Neuronal stem cell (in vitro differentiated cells): ENCODE measurements at regions not wholly inside any gene's neighbourhood (a gene's known extent, or its start where the extent isn't known, plus 50 kb on each side); places are given as distances from the start of the nearest gene placed in this dataset.

Experiments
- DNase-seq: peaks from one replicate; pipeline ENCODE4 v3.0.0-alpha.2; 2013; ENCODE audit warnings: low spot score
- H2AFZ ChIP-seq: one replicate; pipeline ENCODE4 v1.6.1; 2013; ENCODE audit warnings: mild to moderate bottlenecking, low read length, inconsistent platforms
- H2AK5ac ChIP-seq: 2 replicates; pipeline ENCODE4 v1.6.1; 2013; ENCODE audit warnings: low read depth, mild to moderate bottlenecking, inconsistent platforms, low read length, moderate library complexity, mixed read lengths
- H2BK120ac ChIP-seq: 2 replicates; pipeline ENCODE4 v1.6.1; 2013; ENCODE audit warnings: low read depth, mild to moderate bottlenecking, inconsistent platforms, low read length, moderate library complexity, mixed read lengths
- H2BK12ac ChIP-seq: one replicate; pipeline ENCODE4 v1.6.1; 2013; ENCODE audit warnings: low read length, inconsistent platforms
- H2BK15ac ChIP-seq: 2 replicates; pipeline ENCODE4 v1.6.1; 2013; ENCODE audit warnings: mild to moderate bottlenecking, low read length, inconsistent platforms, mixed read lengths
- H2BK5ac ChIP-seq: one replicate; pipeline ENCODE4 v1.6.1; 2013; ENCODE audit warnings: inconsistent platforms, mild to moderate bottlenecking, low read length, moderate library complexity
- H3K14ac ChIP-seq: one replicate; pipeline ENCODE4 v1.6.1; 2013; ENCODE audit warnings: low read length, inconsistent platforms
- H3K18ac ChIP-seq: 2 replicates; pipeline ENCODE4 v1.6.1; 2013; ENCODE audit warnings: low read length, inconsistent platforms
- H3K23ac ChIP-seq: 2 replicates; pipeline ENCODE4 v1.6.1; 2013; ENCODE audit warnings: low read depth, mild to moderate bottlenecking, mixed read lengths, low read length, inconsistent platforms; ENCODE audit not compliant: poor library complexity
- H3K27ac ChIP-seq: replicated peaks from 3 replicates; pipeline ENCODE4 v1.5.1; 2013; ENCODE audit warnings: low read length, inconsistent platforms
- H3K27me3 ChIP-seq, 3 experiments: 2 replicates each; pipeline ENCODE4 v1.6.1; 2013; ENCODE audit warnings: low read length in 3 of 3, mild to moderate bottlenecking in 2 of 3, inconsistent platforms in 1 of 3, low read depth in 1 of 3, mixed read lengths in 1 of 3, moderate library complexity in 1 of 3; ENCODE audit not compliant: control insufficient read depth in 3 of 3, insufficient read depth in 3 of 3
- H3K36me3 ChIP-seq, 2 donors: replicated peaks in 1 of 2; 2 replicates each; pipeline ENCODE4 v1.6.1; 2013; ENCODE audit warnings: low read length in 2 of 2; ENCODE audit not compliant: control insufficient read depth in 2 of 2, insufficient read depth in 2 of 2
- H3K4ac ChIP-seq: 2 replicates; pipeline ENCODE4 v1.6.1; 2013; ENCODE audit warnings: inconsistent platforms, mild to moderate bottlenecking, low read length, moderate library complexity
- H3K4me1 ChIP-seq, 2 donors: 1 replicate in 1 of 2; 2 replicates in 1 of 2; pipeline ENCODE4 v1.6.1; 2013; ENCODE audit warnings: low read length in 2 of 2, low read depth in 1 of 2; ENCODE audit not compliant: control insufficient read depth in 2 of 2, insufficient read depth in 1 of 2
- H3K4me2 ChIP-seq: one replicate; pipeline ENCODE4 v1.6.1; 2013; ENCODE audit warnings: mild to moderate bottlenecking, low read length, inconsistent platforms; ENCODE audit not compliant: insufficient read depth, poor library complexity, severe bottlenecking
- H3K4me3 ChIP-seq, 2 donors: 2 replicates each; pipeline ENCODE4 v1.5.1; 2013; ENCODE audit warnings: low read length in 2 of 2, mild to moderate bottlenecking in 2 of 2, inconsistent platforms in 1 of 2, moderate library complexity in 1 of 2
- H3K79me1 ChIP-seq: one replicate; pipeline ENCODE4 v1.6.1; 2013; ENCODE audit warnings: low read depth, mild to moderate bottlenecking, inconsistent platforms, low read length, moderate library complexity
- H3K9ac ChIP-seq: one replicate; pipeline ENCODE4 v1.6.1; 2013; ENCODE audit warnings: mild to moderate bottlenecking, low read depth, low read length, inconsistent platforms; ENCODE audit not compliant: poor library complexity
- H3K9me3 ChIP-seq, 2 donors: replicated peaks in 1 of 2; 2 replicates each; pipeline versions ENCODE3 to v1.6.1; 2013; ENCODE audit warnings: low read length in 2 of 2, mild to moderate bottlenecking in 2 of 2, inconsistent platforms in 1 of 2, low read depth in 1 of 2, mixed read lengths in 1 of 2, moderate library complexity in 1 of 2; ENCODE audit not compliant: control insufficient read depth in 2 of 2, insufficient read depth in 1 of 2
- H4K8ac ChIP-seq: one replicate; pipeline ENCODE4 v1.6.1; 2013; ENCODE audit warnings: low read depth, mild to moderate bottlenecking, inconsistent platforms, low read length, moderate library complexity
- H4K91ac ChIP-seq: one replicate; pipeline ENCODE4 v1.6.1; 2013; ENCODE audit warnings: low read length, low read depth, mild to moderate bottlenecking, inconsistent platforms; ENCODE audit not compliant: poor library complexity
- WGBS, 2 donors: extraction: QIAGEN DNeasy Blood & Tissue Kit; methylation state at CpG; one replicate each; pipeline ENCODE4 v1.1.7; 2013; ENCODE audit warnings: missing lambda C conversion rate in 2 of 2, mixed read lengths in 1 of 2; ENCODE audit not compliant: insufficient read length in 2 of 2, insufficient replicate concordance in 1 of 2; ENCODE audit errors: extremely low coverage in 2 of 2; 5-methylcytosine and 5-hydroxymethylcytosine counted together

- Histone ChIP-seq H3K18ac (no peak overlapping the region), H3K4ac (no peak overlapping the region), H3K4me2 (no peak overlapping the region), H3K27ac (no peak overlapping the region), H4K91ac (no peak overlapping the region), H3K9ac (no peak overlapping the region), H2BK120ac (no peak overlapping the region), H4K8ac (no peak overlapping the region), H3K27me3 (no peaks in the 10 kb centered on the region), H3K36me3 (no peaks in the 10 kb centered on the region), H3K79me1 (no peaks in the 10 kb centered on the region), H3K4me1 (peaks cover 8 to 15% of the 10 kb centered on the region in 2 donors), H2BK15ac (no peak overlapping the region), H2AFZ (no peak overlapping the region), H2BK5ac (no peak overlapping the region), H2AK5ac (no peak overlapping the region), H3K23ac (no peak overlapping the region), H3K14ac (no peak overlapping the region), H2BK12ac (no peak overlapping the region), H3K4me3 (no peak overlapping the region), H3K9me3 (no peaks in the 10 kb centered on the region)
- no peak for DNase-seq
- no CpG with 5 or more reads among the region's 7 CpGs for WGBS, 2 donors
These were observed 98.6 kb downstream of the TMEM17 start for GRCh38 chr2:62407401-62407800.

GRCh38 chr2:62406573-62407043, 99.4 kb downstream of the TMEM17 start:
- H2BK5ac ChIP-seq, result no peak overlapping the region
- no CpG with 5 or more reads among the region's 3 CpGs for WGBS, 2 donors

GRCh38 chr2:62404913-62405312, 101.1 kb downstream of the TMEM17 start:
- Histone ChIP-seq H2AFZ (peak overlapping the region; percentile 19), H3K27ac (no peak overlapping the region), H3K9me3 (no peaks in the 10 kb centered on the region), H4K8ac (no peak overlapping the region), H3K4me1 (peaks cover 0 to 1% of the 10 kb centered on the region in 2 donors), H2BK15ac (no peak overlapping the region), H3K18ac (peak overlapping the region; percentile 64), H3K79me1 (no peaks in the 10 kb centered on the region), H2BK120ac (no peak overlapping the region), H3K36me3 (no peaks in the 10 kb centered on the region), H3K4me2 (no peak overlapping the region), H2AK5ac (no peak overlapping the region), H3K14ac (no peak overlapping the region), H3K27me3 (no peaks in the 10 kb centered on the region), H3K4ac (no peak overlapping the region), H3K9ac (peak overlapping the region; percentile 70), H3K4me3 (no peak overlapping the region), H2BK12ac (no peak overlapping the region), H2BK5ac (no peak overlapping the region), H3K23ac (no peak overlapping the region), H4K91ac (no peak overlapping the region)
- DNase-seq, result no peak
- no CpG with 5 or more reads among the region's 5 CpGs for WGBS, 2 donors

More at GRCh38 chr2:62406573-62407043, 99.4 kb downstream of the TMEM17 start:
- H3K23ac ChIP-seq, result no peak overlapping the region
- H4K8ac ChIP-seq, result no peak overlapping the region
- no peak overlapping the region for H3K18ac ChIP-seq
- H3K4ac ChIP-seq, result no peak overlapping the region
- no peak overlapping the region for H3K14ac ChIP-seq
- H2BK15ac ChIP-seq, result no peak overlapping the region
- H2AFZ ChIP-seq, result no peak overlapping the region
- H3K27me3 ChIP-seq, result no peaks in the 10 kb centered on the region
- no peaks in the 10 kb centered on the region for H3K9me3 ChIP-seq
- no peak overlapping the region for H3K4me2 ChIP-seq
- H3K4me3 ChIP-seq, result no peak overlapping the region
- no peak overlapping the region for H3K9ac ChIP-seq
- peaks cover 5 to 12% of the 10 kb centered on the region in 2 donors for H3K4me1 ChIP-seq
- no peak overlapping the region for H2BK120ac ChIP-seq
- no peak overlapping the region for H2AK5ac ChIP-seq
- H4K91ac ChIP-seq, result no peak overlapping the region
- H3K36me3 ChIP-seq, result no peaks in the 10 kb centered on the region
- H2BK12ac ChIP-seq, result no peak overlapping the region
- no peak for DNase-seq
- H3K27ac ChIP-seq, result no peak overlapping the region
- no peaks in the 10 kb centered on the region for H3K79me1 ChIP-seq

GRCh38 chr2:62402156-62402555, 103.8 kb downstream of the TMEM17 start:
- no peak overlapping the region for H2AK5ac ChIP-seq
- H3K9ac ChIP-seq, result no peak overlapping the region
- H2BK5ac ChIP-seq, result no peak overlapping the region
- no peak overlapping the region for H2BK12ac ChIP-seq
- no peak overlapping the region for H4K91ac ChIP-seq
- no peak overlapping the region for H2AFZ ChIP-seq
- H2BK15ac ChIP-seq, result no peak overlapping the region
- H3K27ac ChIP-seq, result no peak overlapping the region
- H3K23ac ChIP-seq, result no peak overlapping the region
- no peaks in the 10 kb centered on the region for H3K79me1 ChIP-seq
- H3K4me3 ChIP-seq, result no peak overlapping the region
- H3K18ac ChIP-seq, result no peak overlapping the region
- no peaks in the 10 kb centered on the region for H3K9me3 ChIP-seq
- H3K4ac ChIP-seq, result no peak overlapping the region
- WGBS, 2 donors, result no CpG with 5 or more reads among the region's 3 CpGs
- no peaks in the 10 kb centered on the region for H3K27me3 ChIP-seq
- no peak overlapping the region for H3K14ac ChIP-seq
- no peaks in the 10 kb centered on the region for H3K4me1 ChIP-seq
- no peak for DNase-seq
- H3K36me3 ChIP-seq, result no peaks in the 10 kb centered on the region
- H4K8ac ChIP-seq, result no peak overlapping the region
- no peak overlapping the region for H2BK120ac ChIP-seq
- no peak overlapping the region for H3K4me2 ChIP-seq
